ENCODE measurements at regions not wholly inside any gene's neighbourhood (a gene's known extent, or its start where the extent isn't known, plus 50 kb on each side); places are given as distances from the start of the nearest gene placed in this dataset.

- H3K9me3 Mint-ChIP-seq, result no peaks in the 10 kb centered on the region
- Histone ChIP-seq H3K4me1 (ENCODE audit: control insufficient read depth, insufficient read depth, low read length) (no peaks in the 10 kb centered on the region), H3K4me3 (ENCODE audit: low read length) (no peak overlapping the region), H3K27me3 (ENCODE audit: control insufficient read depth, insufficient read depth, low read length) (no peaks in the 10 kb centered on the region), H3K9me3 (ENCODE audit: control insufficient read depth, insufficient read depth, low read length) (no peaks in the 10 kb centered on the region), H3K36me3 (ENCODE audit: control insufficient read depth, insufficient read depth, low read length) (no peaks in the 10 kb centered on the region), H3K27ac (ENCODE audit: low read length) (no peak overlapping the region)
- no peaks in the 10 kb centered on the region for H3K4me1 Mint-ChIP-seq
- ATAC-seq (no peak), DNase-seq (no peak)
- no peak for TF ChIP-seq CTCF (IDR thresholded peaks at IDR 0.05)
- H3K4me3 Mint-ChIP-seq, result no peak overlapping the region
- peaks cover 6 to 20% of the 10 kb centered on the region in 2 donors for H3K27me3 Mint-ChIP-seq (ENCODE audit: low read depth in 2 of 2)
- H3K27ac Mint-ChIP-seq, result no peak overlapping the region
- WGBS (ENCODE audit: insufficient coverage), result 27% methylated on average over 2 of the region's 2 CpGs
- intact Hi-C loops (cut with micrococcal nuclease), result no loop called here
- H3K36me3 Mint-ChIP-seq, result no peaks in the 10 kb centered on the region
Measured at GRCh38 chr5:14977058-14977685, 105.6 kb upstream of the ANKH start.

DNA sequence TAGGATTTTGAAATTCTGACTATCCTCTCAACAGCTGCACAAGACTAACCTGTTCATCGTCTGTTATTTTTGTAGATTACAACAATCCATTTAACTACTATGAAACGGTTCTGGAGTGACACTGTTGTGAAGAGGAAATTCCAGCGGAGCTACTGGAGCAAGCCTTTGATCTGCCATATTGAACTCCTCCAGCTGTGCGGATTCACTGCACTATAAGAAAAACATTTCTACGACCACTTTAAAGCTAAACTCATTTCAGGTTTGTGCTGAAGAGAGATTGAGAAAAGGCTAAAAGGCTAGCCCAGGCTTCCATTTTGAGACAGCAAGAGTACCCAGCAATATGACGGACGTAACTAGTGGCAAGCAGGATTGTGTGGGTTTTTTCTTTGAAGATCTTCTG, 104.9 kb upstream of the ANKH start:
- no peaks in the 10 kb centered on the region for H3K9me3 ChIP-seq (ENCODE audit: control insufficient read depth, insufficient read depth, low read length)
- Mint-ChIP-seq H3K27ac (no peak overlapping the region), H3K36me3 (no peaks in the 10 kb centered on the region), H3K27me3 (ENCODE audit: low read depth in 2 of 2) (peaks cover 6 to 20% of the 10 kb centered on the region in 2 donors), H3K9me3 (no peaks in the 10 kb centered on the region), H3K4me1 (no peaks in the 10 kb centered on the region), H3K4me3 (no peak overlapping the region)
- H3K27ac ChIP-seq (ENCODE audit: low read length), result no peak overlapping the region
- 87% methylated on average over 7 of the region's 7 CpGs for WGBS (ENCODE audit: insufficient coverage)
- H3K27me3 ChIP-seq (ENCODE audit: control insufficient read depth, insufficient read depth, low read length), result no peaks in the 10 kb centered on the region
- no peak overlapping the region for H3K4me3 ChIP-seq (ENCODE audit: low read length)
- intact Hi-C loops (cut with micrococcal nuclease), result no loop called here
- no peaks in the 10 kb centered on the region for H3K36me3 ChIP-seq (ENCODE audit: control insufficient read depth, insufficient read depth, low read length)
- TF ChIP-seq CTCF (IDR thresholded peaks at IDR 0.05), result no peak
- DNase-seq (no peak), ATAC-seq (no peak)
- no peaks in the 10 kb centered on the region for H3K4me1 ChIP-seq (ENCODE audit: control insufficient read depth, insufficient read depth, low read length)

GRCh38 chr5:14971873-14972272, 100.3 kb upstream of the ANKH start:
- DNase-seq (no peak), ATAC-seq (no peak)
- intact Hi-C loops (cut with micrococcal nuclease), result no loop called here
- no peak for TF ChIP-seq CTCF (IDR thresholded peaks at IDR 0.05)
- Mint-ChIP-seq H3K4me1 (no peaks in the 10 kb centered on the region), H3K9me3 (no peaks in the 10 kb centered on the region), H3K36me3 (no peaks in the 10 kb centered on the region), H3K4me3 (no peak overlapping the region), H3K27me3 (ENCODE audit: low read depth in 2 of 2) (peaks cover 10 to 14% of the 10 kb centered on the region in 2 donors), H3K27ac (no peak overlapping the region)
- H3K4me1 ChIP-seq (ENCODE audit: control insufficient read depth, insufficient read depth, low read length), result no peaks in the 10 kb centered on the region
- H3K4me3 ChIP-seq (ENCODE audit: low read length), result no peak overlapping the region
- no peaks in the 10 kb centered on the region for H3K36me3 ChIP-seq (ENCODE audit: control insufficient read depth, insufficient read depth, low read length)
- WGBS (ENCODE audit: insufficient coverage), result no CpG with 5 or more reads among the region's 3 CpGs
- no peak overlapping the region for H3K27ac ChIP-seq (ENCODE audit: low read length)
- H3K27me3 ChIP-seq (ENCODE audit: control insufficient read depth, insufficient read depth, low read length), result no peaks in the 10 kb centered on the region
- no peaks in the 10 kb centered on the region for H3K9me3 ChIP-seq (ENCODE audit: control insufficient read depth, insufficient read depth, low read length)

DNA sequence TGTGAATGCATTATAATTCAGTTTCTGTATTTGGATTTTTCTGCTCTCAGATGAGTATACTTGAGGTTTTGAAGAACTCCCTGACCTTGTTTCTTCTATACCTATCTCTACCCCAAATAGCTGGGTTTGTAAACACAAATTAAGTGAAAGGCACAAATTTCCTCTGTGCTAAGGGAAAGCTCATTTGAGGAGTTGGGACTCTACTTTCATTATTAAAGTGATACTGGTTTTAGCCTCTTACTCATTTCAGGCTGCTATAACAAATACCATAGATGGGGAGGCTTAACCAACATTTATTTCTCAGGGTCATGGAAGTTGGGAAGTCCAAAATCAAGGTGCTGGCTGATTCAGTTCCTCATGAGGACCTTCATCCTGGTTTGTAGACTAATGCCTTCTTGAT, 97.2 kb upstream of the ANKH start:
- Histone ChIP-seq H3K4me1 (ENCODE audit: control insufficient read depth, insufficient read depth, low read length) (no peaks in the 10 kb centered on the region), H3K9me3 (ENCODE audit: control insufficient read depth, insufficient read depth, low read length) (no peaks in the 10 kb centered on the region), H3K27me3 (ENCODE audit: control insufficient read depth, insufficient read depth, low read length) (no peaks in the 10 kb centered on the region), H3K4me3 (ENCODE audit: low read length) (no peak overlapping the region), H3K27ac (ENCODE audit: low read length) (no peak overlapping the region), H3K36me3 (ENCODE audit: control insufficient read depth, insufficient read depth, low read length) (no peaks in the 10 kb centered on the region)
- H3K27me3 Mint-ChIP-seq (ENCODE audit: low read depth in 2 of 2), result peaks cover 7 to 10% of the 10 kb centered on the region in 2 donors
- no peaks in the 10 kb centered on the region for H3K36me3 Mint-ChIP-seq
- H3K4me3 Mint-ChIP-seq, result no peak overlapping the region
- no peak for TF ChIP-seq CTCF (IDR thresholded peaks at IDR 0.05)
- no peak for DNase-seq
- H3K9me3 Mint-ChIP-seq, result no peaks in the 10 kb centered on the region
- ATAC-seq, result no peak
- no peak overlapping the region for H3K27ac Mint-ChIP-seq
- intact Hi-C loops (cut with micrococcal nuclease), result no loop called here
- no peaks in the 10 kb centered on the region for H3K4me1 Mint-ChIP-seq

All from natural killer cell (primary cell).